Natural killer cell (primary cell): ENCODE measurements at regions not wholly inside any gene's neighbourhood (a gene's known extent, or its start where the extent isn't known, plus 50 kb on each side); places are given as distances from the start of the nearest gene placed in this dataset.

Experiments
- ATAC-seq, 3 donors: fragments of 150-1000 bp in 2 of 3; fragments of 200-7000 bp in 1 of 3; cut with Tn5 transposase; 1 replicate in 1 of 3; 2 replicates in 2 of 3; pipeline ENCODE4 v1.10.0; 2021; ENCODE audit warnings: mild to moderate bottlenecking in 2 of 3, moderate library complexity in 2 of 3
- DNase-seq, 2 donors: peaks; one replicate each; pipeline versions ENCODE4 v3.0.0 to v3.0.0-alpha.2; 2013 to 2021; ENCODE audit warnings: mixed read lengths in 1 of 2
- H3K27ac ChIP-seq: one replicate; pipeline ENCODE4 v1.5.1; 2013; ENCODE audit warnings: mild to moderate bottlenecking, low read length
- H3K27me3 ChIP-seq: one replicate; pipeline ENCODE4 v1.6.1; 2013; ENCODE audit warnings: low read length; ENCODE audit not compliant: control insufficient read depth, insufficient read depth
- H3K36me3 ChIP-seq: one replicate; pipeline ENCODE4 v1.6.1; 2013; ENCODE audit warnings: low read length; ENCODE audit not compliant: control insufficient read depth, insufficient read depth
- H3K4me1 ChIP-seq: one replicate; pipeline ENCODE4 v1.6.1; 2013; ENCODE audit warnings: low read length; ENCODE audit not compliant: control insufficient read depth, insufficient read depth
- H3K4me3 ChIP-seq: one replicate; pipeline ENCODE4 v1.5.1; 2013; ENCODE audit warnings: low read length
- H3K9me3 ChIP-seq: one replicate; pipeline ENCODE4 v1.6.1; 2013; ENCODE audit warnings: low read length; ENCODE audit not compliant: control insufficient read depth, insufficient read depth
- H3K27ac Mint-ChIP-seq, 2 donors: one replicate each; pipeline ENCODE4 v1.8.0; 2022; ENCODE audit warnings: mild to moderate bottlenecking in 2 of 2, mixed read lengths in 2 of 2, moderate library complexity in 1 of 2
- H3K27me3 Mint-ChIP-seq, 2 donors: one replicate each; pipeline ENCODE4 v1.8.0; 2022; ENCODE audit warnings: low read depth in 2 of 2, mixed read lengths in 2 of 2
- H3K36me3 Mint-ChIP-seq: one replicate; pipeline ENCODE4 v1.8.0; 2022; ENCODE audit warnings: mixed read lengths
- H3K4me1 Mint-ChIP-seq, 2 donors: one replicate each; pipeline ENCODE4 v1.8.0; 2022; ENCODE audit warnings: mixed read lengths in 2 of 2
- H3K4me3 Mint-ChIP-seq: one replicate; pipeline ENCODE4 v1.8.0; 2022; ENCODE audit warnings: mild to moderate bottlenecking, moderate library complexity, mixed read lengths
- H3K9me3 Mint-ChIP-seq, 2 donors: one replicate each; pipeline ENCODE4 v1.8.0; 2022; ENCODE audit warnings: mixed read lengths in 2 of 2
- CTCF ChIP-seq: fragments of 200-600 bp; IDR thresholded peaks from one replicate; pipeline ENCODE4 v1.8.0; 2022; ENCODE audit warnings: antibody characterized with exemption
- WGBS: methylation state at CpG from one replicate; pipeline ENCODE4 v1.1.7; 2013; ENCODE audit warnings: missing lambda C conversion rate; ENCODE audit not compliant: insufficient coverage; 5-methylcytosine and 5-hydroxymethylcytosine counted together
- intact Hi-C: fragments of 100-400 bp; cut with micrococcal nuclease; formaldehyde crosslinking; loops from one replicate; pipeline ENCODE4 v1.14.2; 2022

DNA sequence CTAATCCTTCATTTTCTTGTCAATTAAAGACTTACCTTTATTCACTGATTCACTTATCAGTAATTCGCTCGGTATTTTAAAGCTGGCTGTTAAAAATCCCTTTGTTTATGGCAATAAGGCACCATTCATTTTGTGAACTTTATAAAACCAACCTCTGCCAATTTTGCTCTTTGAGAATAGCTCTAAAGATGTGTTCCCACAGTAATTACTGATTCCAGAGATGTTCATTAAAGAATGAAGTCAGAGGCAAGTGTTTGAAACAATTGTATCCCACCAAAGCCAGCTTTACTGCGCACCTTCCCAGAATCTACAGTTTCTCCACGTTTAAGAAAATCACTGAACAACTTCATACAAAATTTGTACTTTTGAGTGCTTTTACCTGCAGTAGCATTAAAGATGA is 424.5 kb downstream of the USP25 start:
- no peak for TF ChIP-seq CTCF
- Mint-ChIP-seq H3K27ac (no peak overlapping the region), H3K9me3 (peaks cover 0 to 2% of the 10 kb centered on the region in 2 donors), H3K4me1 (no peaks in the 10 kb centered on the region), H3K27me3 (no peaks in the 10 kb centered on the region), H3K4me3 (no peak overlapping the region), H3K36me3 (no peaks in the 10 kb centered on the region)
- Histone ChIP-seq H3K9me3 (no peaks in the 10 kb centered on the region), H3K27me3 (no peaks in the 10 kb centered on the region), H3K36me3 (no peaks in the 10 kb centered on the region), H3K4me1 (no peaks in the 10 kb centered on the region), H3K4me3 (no peak overlapping the region), H3K27ac (no peak overlapping the region)
- intact Hi-C loops = no loop called here
- DNase-seq (no peak), ATAC-seq (no peak)
- WGBS = 93% methylated on average over 3 of the region's 4 CpGs

DNA sequence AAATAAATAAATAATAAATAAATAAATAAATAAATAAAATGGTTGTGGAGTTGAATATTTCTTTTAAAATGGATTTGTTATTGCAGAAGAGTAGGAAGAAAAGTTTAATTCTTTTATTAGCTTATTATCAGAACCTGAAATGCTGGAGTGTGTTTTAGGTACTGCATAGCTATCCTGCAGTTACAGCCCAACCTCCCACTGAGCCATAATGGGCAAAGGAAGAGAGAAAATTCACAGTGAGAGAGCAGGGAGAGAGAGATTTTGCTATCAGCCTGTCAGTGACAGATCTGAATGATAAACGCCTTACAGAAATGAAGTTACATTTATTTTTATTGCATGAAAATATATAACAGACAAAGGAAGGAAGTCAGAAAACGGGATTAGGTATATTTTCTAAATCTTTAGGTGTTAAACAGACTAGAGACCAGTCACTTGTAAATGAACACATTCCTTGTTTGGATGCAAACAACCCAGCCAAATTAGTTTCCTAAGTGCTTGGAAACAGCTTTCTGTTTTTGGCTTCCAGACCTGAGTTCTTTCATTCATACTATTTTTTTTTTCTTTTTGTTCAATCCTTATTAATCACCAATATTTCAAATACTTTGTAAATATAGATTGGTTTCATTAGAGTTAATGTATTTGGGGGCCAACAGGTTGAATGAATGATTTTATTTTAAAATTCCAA is 425.3 kb downstream of the USP25 start:
- H3K4me3 Mint-ChIP-seq = no peak overlapping the region
- Histone ChIP-seq H3K27me3 (no peaks in the 10 kb centered on the region), H3K9me3 (no peaks in the 10 kb centered on the region), H3K4me1 (no peaks in the 10 kb centered on the region), H3K4me3 (no peak overlapping the region), H3K27ac (no peak overlapping the region), H3K36me3 (no peaks in the 10 kb centered on the region)
- H3K9me3 Mint-ChIP-seq = peaks cover 0 to 2% of the 10 kb centered on the region in 2 donors
- H3K27ac Mint-ChIP-seq = no peak overlapping the region
- no peaks in the 10 kb centered on the region for H3K4me1 Mint-ChIP-seq
- ATAC-seq (no peak), DNase-seq (no peak)
- intact Hi-C loops = no loop called here
- WGBS = no CpG with 5 or more reads among the region's 2 CpGs
- H3K36me3 Mint-ChIP-seq = no peaks in the 10 kb centered on the region
- H3K27me3 Mint-ChIP-seq = no peaks in the 10 kb centered on the region
- TF ChIP-seq CTCF = no peak

DNA sequence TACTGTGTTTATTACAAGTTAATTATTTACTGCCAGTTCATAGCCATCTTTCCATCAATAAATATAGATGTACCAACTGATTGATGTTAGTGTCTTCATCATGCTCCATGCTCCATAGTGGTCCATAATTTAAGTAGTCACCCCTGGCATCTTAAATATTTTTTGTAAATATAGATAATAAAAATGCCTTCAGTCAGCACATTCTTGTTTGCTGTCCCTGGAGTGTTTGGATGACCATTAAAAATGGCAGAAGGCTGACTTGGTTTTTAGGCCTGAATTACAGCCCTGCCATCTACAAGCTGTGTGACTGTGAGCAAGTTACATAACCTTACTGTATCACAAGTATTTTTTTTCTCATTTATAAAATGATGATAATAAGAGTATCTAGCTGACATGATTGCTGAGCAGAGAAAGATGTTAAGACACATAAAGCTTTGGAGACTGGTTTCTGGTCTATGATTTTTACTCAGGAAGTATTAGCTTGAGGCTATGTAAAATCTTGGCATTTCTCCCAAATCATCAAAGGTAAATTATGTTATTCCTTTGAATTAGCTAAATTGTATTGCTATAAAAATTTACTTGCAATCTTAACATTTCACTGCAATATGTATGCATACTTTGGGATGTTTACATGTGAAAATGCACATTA is 427.2 kb downstream of the USP25 start:
- H3K27ac ChIP-seq = no peak overlapping the region
- H3K36me3 Mint-ChIP-seq = no peaks in the 10 kb centered on the region
- peaks cover 3 to 6% of the 10 kb centered on the region in 2 donors for H3K9me3 Mint-ChIP-seq
- no peaks in the 10 kb centered on the region for H3K4me1 ChIP-seq
- H3K9me3 ChIP-seq = no peaks in the 10 kb centered on the region
- ATAC-seq = no peak
- no peaks in the 10 kb centered on the region for H3K27me3 ChIP-seq
- H3K27me3 Mint-ChIP-seq = no peaks in the 10 kb centered on the region
- no peaks in the 10 kb centered on the region for H3K4me1 Mint-ChIP-seq
- H3K4me3 ChIP-seq = no peak overlapping the region
- no peak for DNase-seq
- H3K27ac Mint-ChIP-seq = no peak overlapping the region
- no peaks in the 10 kb centered on the region for H3K36me3 ChIP-seq
- H3K4me3 Mint-ChIP-seq = no peak overlapping the region
- TF ChIP-seq CTCF = no peak
- intact Hi-C loops = no loop called here
